ENCODE measurements at regions not wholly inside any gene's neighbourhood (a gene's known extent, or its start where the extent isn't known, plus 50 kb on each side); places are given as distances from the start of the nearest gene placed in this dataset.

GRCh38 chr9:129525656-129526196, 95.2 kb downstream of the C9orf50 start:
- no peak for TF ChIP-seq EZH2phosphoT487 (IDR thresholded peaks at IDR 0.05; ENCODE audit: borderline replicate concordance, low read length)
- no peak for TF ChIP-seq CTCF (conservative IDR thresholded peaks at IDR 0.05; ENCODE audit: low read depth, low read length)

Measured in PC-3 (cell line).